ENCODE measurements at regions not wholly inside any gene's neighbourhood (a gene's known extent, or its start where the extent isn't known, plus 50 kb on each side); places are given as distances from the start of the nearest gene placed in this dataset.
"Not testable (repeated sequence)": the region's sequence is repeated elsewhere in the genome, so short reads cannot be mapped to it uniquely, and the experiment has no call there.

DNA sequence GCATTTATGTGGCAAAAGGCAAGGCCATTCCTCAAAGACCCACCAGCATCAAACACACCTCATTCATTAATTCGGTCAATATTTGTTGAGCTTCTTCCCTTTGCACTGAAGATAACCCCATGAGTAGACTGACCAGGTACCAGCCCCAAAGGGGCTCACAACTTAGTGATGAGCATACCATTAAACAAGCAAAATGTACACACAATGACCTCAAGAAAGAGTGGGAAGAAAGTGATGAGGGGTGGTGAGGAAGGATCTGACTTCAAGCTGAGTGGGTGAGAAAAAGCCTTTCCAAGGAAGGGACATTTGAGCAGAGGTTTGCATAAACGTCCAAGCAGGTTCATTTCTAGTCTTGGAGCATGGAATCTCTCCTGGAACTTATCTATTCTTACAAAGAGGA lies 562.5 kb downstream of the TOX3 start:
- Mint-ChIP-seq H3K27me3 (no peaks in the 10 kb centered on the region), H3K9me3 (peaks cover under 1% of the 10 kb centered on the region), H3K36me3 (no peaks in the 10 kb centered on the region), H3K27ac (no peak overlapping the region), H3K4me3 (no peak overlapping the region), H3K4me1 (no peaks in the 10 kb centered on the region)
- DNase-seq: no peak

DNA sequence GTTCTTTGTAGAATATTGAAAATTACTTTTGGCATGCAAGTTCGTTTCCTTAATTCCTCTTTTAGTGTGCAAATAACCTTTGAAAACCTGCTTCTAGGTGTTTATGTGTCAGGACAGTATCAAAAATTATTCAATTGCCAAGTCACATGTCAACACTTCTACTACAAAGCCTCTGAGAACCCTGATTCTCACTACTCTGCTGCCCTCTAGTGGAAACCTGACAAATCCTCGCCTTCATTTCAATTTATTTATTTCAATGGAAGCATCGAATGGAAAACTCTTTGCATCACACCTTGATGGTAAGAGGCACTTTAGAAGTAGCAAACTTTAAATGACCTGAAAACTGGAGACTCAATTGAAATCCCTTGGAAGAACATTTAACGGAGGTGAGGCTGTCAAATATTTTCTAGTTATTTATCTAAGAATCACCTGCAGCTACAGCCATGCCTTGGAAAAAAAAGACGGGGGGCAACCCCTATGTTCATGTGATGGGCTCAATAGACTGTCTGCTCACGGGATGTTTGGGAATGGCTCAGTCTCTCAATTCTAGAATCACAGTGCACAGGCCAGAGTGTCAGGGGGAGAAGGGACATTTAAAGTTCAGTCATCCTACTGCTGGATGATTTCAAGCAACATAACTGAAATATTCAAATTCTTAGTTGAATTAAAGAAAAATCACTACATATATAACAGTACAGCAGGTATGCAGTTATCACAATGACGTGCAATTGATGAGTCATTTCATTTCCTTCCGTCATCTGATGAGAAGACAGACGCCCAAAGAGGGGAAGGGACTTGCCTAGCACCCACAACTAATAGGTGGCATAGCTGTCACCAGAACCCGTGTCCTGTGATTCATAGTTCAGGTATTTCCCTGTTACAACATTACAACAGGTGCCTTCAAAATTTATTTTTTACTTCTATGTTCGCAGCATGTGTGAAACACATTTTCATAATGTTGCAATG lies 563.9 kb downstream of the TOX3 start:
- Mint-ChIP-seq H3K4me3 (no peak overlapping the region), H3K27me3 (no peaks in the 10 kb centered on the region), H3K9me3 (no peaks in the 10 kb centered on the region), H3K36me3 (no peaks in the 10 kb centered on the region), H3K27ac (no peak overlapping the region), H3K4me1 (no peaks in the 10 kb centered on the region)
- DNase-seq: peak; percentile 6

DNA sequence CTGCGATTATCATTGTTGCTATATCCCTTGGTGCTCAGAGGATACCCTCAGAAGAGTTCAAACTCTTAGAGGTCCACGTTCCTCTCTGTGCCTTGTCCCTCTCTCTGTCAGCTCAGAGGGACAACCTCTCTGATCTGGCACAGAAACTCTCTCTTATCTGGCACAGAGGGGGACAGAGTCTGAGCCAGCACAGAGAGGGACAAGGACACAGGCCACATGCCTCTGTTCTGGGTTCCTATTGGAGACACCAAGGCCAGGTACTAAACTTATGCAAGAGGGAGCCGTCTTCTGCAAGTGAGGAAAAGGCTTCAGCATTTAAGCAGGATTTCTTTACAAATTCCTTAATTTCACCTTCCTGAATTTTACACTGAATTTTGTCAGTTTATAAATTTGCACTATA lies 565.2 kb downstream of the TOX3 start:
- DNase-seq: no peak
- Mint-ChIP-seq H3K36me3 (no peaks in the 10 kb centered on the region), H3K27ac (no peak overlapping the region), H3K9me3 (no peaks in the 10 kb centered on the region), H3K4me1 (no peaks in the 10 kb centered on the region), H3K27me3 (no peaks in the 10 kb centered on the region), H3K4me3 (no peak overlapping the region)

DNA sequence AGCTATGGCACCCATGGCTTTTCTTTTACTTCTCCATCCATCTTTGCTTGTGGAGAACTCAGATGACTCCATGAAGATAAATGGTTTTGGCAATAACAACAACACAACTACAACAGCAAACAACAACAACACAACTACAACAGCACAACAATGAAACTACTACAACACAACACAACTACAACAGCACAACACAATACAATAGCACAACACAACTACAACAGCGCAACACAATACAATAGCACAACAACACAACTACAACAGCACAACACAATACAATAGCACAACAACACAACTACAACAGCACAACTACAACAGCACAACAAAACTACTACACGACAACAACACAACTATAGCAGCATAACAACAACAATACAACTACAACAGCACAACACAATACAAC lies 569.4 kb downstream of the TOX3 start:
- not testable (repeated sequence) for H3K27ac Mint-ChIP-seq, H3K4me3 Mint-ChIP-seq, H3K27me3 Mint-ChIP-seq, H3K9me3 Mint-ChIP-seq, DNase-seq, H3K4me1 Mint-ChIP-seq, H3K36me3 Mint-ChIP-seq

DNA sequence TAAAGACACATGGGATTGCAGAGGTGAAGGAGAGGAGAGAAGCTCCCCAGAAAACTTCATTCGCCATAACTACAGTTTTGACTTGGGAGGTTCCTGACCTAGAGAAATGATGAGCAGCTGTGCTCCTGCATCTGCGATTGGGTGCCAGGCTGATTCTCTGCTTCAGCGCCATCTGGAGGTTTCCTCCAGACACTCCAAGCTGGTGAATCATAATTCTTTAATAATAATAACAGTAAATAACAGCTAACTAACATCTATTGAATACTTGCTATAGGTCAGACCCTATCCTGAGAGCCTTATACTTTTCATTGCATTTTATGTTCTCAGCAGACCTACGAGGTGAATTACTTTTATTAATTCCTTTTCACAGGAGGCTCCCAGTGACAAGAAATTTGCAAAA lies 575.8 kb downstream of the TOX3 start:
- no peaks in the 10 kb centered on the region for H3K36me3 Mint-ChIP-seq
- no peaks in the 10 kb centered on the region for H3K27me3 Mint-ChIP-seq
- DNase-seq: no peak

DNA sequence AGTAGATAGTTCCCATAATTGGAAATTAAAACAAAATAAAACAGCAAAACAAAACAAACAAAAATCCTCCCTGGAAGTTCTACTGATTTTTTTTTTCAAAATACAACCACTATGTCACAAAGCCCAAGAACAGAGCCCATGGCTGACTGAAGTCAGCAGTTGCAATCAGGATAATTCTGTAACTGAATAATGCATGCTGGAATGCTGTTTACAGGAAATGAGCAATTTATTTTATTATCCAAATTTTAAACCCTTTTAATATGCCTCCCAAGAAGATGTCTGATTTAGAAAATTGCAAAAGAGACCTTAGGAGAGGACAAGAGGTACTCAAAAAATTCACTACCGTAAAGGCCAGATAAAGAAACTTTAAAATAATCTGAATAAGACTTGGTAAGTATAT lies 578.2 kb downstream of the TOX3 start:
- DNase-seq: no peak
- no peaks in the 10 kb centered on the region for H3K36me3 Mint-ChIP-seq
- no peaks in the 10 kb centered on the region for H3K27me3 Mint-ChIP-seq
- no peak overlapping the region for H3K27ac Mint-ChIP-seq
- peaks cover 3% of the 10 kb centered on the region for H3K9me3 Mint-ChIP-seq
- H3K4me1 Mint-ChIP-seq: no peaks in the 10 kb centered on the region
- H3K4me3 Mint-ChIP-seq: no peak overlapping the region

More for the DNA sequence above, 575.8 kb downstream of the TOX3 start:
- no peak overlapping the region for H3K27ac Mint-ChIP-seq
- H3K4me1 Mint-ChIP-seq: no peaks in the 10 kb centered on the region
- peaks cover 3% of the 10 kb centered on the region for H3K9me3 Mint-ChIP-seq
- no peak overlapping the region for H3K4me3 Mint-ChIP-seq

DNA sequence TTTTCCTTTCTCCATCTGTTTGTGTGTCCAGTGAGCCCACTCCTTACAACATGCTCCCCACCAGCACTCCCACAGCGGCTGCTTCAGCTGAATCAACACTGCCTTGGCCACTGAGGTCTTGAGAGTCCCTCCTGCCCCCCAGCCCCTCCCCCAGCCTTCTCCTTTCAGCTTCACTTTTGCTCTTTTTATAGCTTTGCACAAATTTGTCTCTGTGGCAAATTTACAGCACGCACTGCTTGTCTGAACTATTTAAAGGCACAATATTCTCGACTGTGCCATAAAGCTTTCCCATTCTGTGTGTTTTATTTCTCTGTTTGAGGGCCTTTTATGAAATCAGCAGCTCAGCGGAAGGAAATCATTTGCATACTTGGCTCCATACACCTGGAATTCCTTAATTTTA lies 579.3 kb downstream of the TOX3 start:
- no peaks in the 10 kb centered on the region for H3K36me3 Mint-ChIP-seq
- H3K4me1 Mint-ChIP-seq: no peaks in the 10 kb centered on the region
- no peak for DNase-seq
- H3K27me3 Mint-ChIP-seq: no peaks in the 10 kb centered on the region
- no peak overlapping the region for H3K4me3 Mint-ChIP-seq
- no peak overlapping the region for H3K27ac Mint-ChIP-seq
- H3K9me3 Mint-ChIP-seq: peaks cover 3% of the 10 kb centered on the region

DNA sequence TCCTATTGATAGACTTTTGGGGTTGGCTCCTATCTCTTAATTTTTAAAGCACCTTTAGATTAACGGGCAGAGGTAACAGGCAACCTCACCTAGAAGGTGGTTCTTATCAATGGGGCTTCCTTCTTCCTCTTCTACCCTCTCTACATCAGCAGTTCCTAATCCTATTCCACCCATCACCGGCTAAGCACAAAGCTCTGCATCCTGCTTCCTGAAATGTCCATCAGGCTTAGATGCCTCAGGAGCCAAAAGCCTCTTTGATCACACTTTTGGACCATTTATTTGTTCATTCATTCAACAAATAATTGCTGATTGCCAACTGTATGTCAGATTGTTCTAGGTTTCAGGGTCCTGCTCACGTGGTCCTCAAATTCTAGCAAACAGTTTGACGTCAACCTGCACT lies 586.0 kb downstream of the TOX3 start:
- H3K27me3 Mint-ChIP-seq: no peaks in the 10 kb centered on the region
- H3K36me3 Mint-ChIP-seq: no peaks in the 10 kb centered on the region
- H3K27ac Mint-ChIP-seq: no peak overlapping the region
- H3K4me1 Mint-ChIP-seq: no peaks in the 10 kb centered on the region
- H3K9me3 Mint-ChIP-seq: peaks cover 2% of the 10 kb centered on the region
- no peak overlapping the region for H3K4me3 Mint-ChIP-seq
- no peak for DNase-seq

DNA sequence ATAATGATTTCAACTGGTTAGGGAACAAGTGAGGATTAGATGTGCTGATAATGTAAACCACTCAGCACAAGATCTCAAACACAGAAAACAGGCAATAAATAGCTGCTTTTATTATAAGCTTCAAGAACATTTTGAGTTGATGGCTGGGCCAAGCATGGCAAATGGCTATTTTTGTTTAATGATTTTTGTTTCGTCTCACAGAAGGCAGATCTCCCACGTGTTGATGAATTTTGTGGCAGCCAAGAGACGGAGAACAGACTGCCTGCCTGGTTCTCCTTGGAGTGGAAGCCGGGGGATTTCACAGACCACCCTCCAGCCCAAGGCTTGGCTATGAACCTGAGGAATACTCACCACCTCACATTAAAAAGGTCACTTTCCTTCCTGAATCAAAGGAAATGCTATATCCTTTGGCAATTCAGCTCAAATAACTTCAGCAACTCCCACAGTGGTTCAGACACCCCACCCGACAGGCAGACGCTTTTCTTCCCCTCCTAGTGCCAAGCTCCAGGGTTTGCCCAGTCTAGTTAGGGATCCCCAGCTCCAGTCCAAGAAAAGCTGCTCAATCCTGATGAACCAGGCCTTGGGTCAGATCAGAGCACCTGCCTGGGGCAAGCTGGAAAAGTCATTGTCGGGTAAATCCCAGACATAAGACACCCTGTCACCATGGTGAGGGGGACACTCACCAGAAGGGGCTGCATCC lies 593.5 kb downstream of the TOX3 start:
- Mint-ChIP-seq H3K27ac (no peak overlapping the region), H3K9me3 (no peaks in the 10 kb centered on the region), H3K4me1 (no peaks in the 10 kb centered on the region), H3K4me3 (no peak overlapping the region), H3K36me3 (no peaks in the 10 kb centered on the region), H3K27me3 (peaks cover 5% of the 10 kb centered on the region)
- DNase-seq: no peak

DNA sequence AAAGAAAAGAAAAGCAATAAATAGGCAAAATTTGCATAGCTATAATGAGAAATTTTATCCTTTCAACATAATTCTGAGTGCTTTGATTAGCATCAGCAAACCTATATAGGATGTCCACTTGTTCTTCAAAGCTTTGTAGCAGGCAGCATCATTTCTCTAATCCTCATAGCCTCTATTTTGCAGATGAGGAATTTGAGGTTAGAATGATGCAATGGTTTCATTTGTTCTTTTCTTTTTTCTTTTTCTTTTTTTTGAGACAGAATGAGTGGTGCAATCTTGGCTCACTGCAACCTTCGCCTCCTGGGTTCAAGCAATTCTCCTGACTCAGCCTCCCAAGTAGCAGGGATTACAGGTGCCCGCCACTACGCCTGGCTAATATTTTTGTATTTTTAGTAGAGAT lies 594.4 kb downstream of the TOX3 start:
- no peaks in the 10 kb centered on the region for H3K36me3 Mint-ChIP-seq
- H3K27me3 Mint-ChIP-seq: peaks cover 5% of the 10 kb centered on the region
- H3K4me1 Mint-ChIP-seq: no peaks in the 10 kb centered on the region
- no peaks in the 10 kb centered on the region for H3K9me3 Mint-ChIP-seq
- no peak for DNase-seq
- no peak overlapping the region for H3K27ac Mint-ChIP-seq
- H3K4me3 Mint-ChIP-seq: no peak overlapping the region

DNA sequence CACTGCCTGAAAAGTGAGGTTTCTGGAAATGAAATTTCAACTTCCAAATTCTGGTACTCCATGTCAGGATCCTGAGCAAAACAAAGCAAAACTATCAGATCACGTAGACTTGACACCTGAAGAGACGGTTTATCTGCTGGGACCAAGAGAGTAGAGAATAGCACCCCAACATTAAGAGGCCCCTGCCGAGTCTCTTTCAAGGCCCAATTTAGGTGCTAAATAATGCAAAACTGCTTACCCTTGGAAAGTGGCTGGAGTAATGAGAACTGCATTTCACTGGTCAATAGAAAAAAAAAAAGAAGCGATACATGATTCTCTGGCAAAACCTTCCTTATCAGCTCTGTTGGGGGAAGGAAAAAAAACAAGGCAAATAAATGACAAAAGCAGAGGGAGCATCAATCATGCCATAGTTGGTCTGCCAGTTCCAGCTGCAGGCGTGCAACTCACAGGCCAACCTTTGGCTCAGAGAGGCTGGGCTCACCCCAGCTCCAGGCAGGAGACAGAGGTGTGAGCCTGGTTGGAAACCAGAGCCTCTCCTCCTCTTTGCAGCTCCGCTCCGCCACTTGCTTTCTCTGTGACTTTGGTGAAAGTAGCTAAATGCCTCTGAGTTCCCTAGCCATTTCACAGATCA lies 595.2 kb downstream of the TOX3 start:
- no peaks in the 10 kb centered on the region for H3K36me3 Mint-ChIP-seq
- H3K27me3 Mint-ChIP-seq: peaks cover 5% of the 10 kb centered on the region
- H3K27ac Mint-ChIP-seq: no peak overlapping the region
- H3K9me3 Mint-ChIP-seq: no peaks in the 10 kb centered on the region
- no peaks in the 10 kb centered on the region for H3K4me1 Mint-ChIP-seq
- DNase-seq: no peak
- no peak overlapping the region for H3K4me3 Mint-ChIP-seq

DNA sequence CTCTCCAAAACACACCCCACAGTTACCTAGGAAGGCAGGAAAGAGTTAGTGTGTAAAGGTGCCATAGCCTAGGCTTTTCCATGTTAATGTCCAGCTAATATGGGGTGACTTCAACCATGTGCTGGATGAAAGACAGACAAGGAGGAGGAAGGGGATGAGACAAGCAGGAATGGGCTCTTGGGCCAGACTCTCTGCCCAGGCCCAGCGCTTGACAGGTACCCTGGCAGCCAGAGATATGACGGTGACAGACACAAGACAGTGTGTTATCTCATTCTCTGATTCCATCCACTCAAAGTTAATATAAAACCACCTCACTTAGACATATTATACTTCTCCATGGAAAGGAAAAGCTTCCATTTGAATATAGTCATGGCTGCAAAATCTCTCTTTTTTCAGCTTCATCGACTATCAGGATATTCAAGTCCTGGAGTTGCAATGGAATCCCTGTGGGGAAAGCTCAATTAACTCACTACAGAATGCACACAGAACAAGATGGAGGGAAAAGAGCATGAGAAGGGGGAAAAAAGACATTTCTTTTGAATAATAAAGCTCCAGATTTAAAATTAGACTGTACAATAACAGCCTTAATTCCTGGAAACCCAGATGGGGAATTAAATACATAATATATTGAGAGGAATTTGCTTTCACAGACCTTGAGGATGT lies 596.7 kb downstream of the TOX3 start:
- Mint-ChIP-seq H3K27ac (no peak overlapping the region), H3K4me1 (no peaks in the 10 kb centered on the region), H3K27me3 (peaks cover 5% of the 10 kb centered on the region), H3K36me3 (no peaks in the 10 kb centered on the region), H3K9me3 (no peaks in the 10 kb centered on the region), H3K4me3 (no peak overlapping the region)
- no peak for DNase-seq

DNA sequence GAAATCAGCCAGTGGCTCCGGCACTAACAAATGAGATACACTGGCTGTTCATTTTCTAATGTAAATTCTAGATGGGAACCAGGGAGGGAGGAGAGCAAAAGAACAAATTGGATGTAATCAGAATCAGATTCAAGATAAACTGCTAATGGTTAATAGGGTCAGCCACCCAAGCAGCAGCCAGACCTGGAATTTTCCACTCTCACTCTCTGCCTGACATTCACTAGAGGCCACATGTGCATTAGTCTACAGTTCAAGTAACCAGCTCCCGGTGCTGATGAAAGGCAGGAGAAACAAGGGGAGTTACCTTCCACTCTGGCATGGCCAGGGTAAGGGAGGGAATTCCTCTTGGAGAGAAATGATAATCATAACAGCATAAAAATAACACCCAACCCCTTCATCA lies 597.7 kb downstream of the TOX3 start:
- peaks cover 5% of the 10 kb centered on the region for H3K27me3 Mint-ChIP-seq
- DNase-seq: no peak
- H3K36me3 Mint-ChIP-seq: no peaks in the 10 kb centered on the region
- H3K4me1 Mint-ChIP-seq: no peaks in the 10 kb centered on the region
- no peak overlapping the region for H3K27ac Mint-ChIP-seq
- H3K9me3 Mint-ChIP-seq: no peaks in the 10 kb centered on the region
- H3K4me3 Mint-ChIP-seq: no peak overlapping the region

DNA sequence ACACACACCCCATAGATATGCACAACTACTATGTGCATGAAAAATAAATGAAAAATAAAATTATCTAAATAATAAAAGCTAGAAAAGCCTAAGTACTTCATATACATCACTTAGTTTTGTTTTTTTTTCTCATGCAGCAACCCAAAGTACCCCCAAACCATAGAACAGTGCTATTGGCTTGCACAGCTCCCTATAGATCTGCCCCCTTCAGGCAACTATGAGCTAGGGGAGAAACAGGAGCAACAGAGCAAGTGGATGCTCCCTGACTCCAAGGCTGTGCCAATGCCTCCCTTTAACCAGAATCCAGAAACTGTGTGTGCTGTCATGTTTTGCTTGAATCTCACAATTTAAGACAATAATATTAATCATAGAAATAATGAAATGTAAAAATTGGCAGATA lies 605.5 kb downstream of the TOX3 start:
- H3K4me3 Mint-ChIP-seq: no peak overlapping the region
- H3K27ac Mint-ChIP-seq: no peak overlapping the region
- H3K9me3 Mint-ChIP-seq: peaks cover 3% of the 10 kb centered on the region
- DNase-seq: no peak
- no peaks in the 10 kb centered on the region for H3K4me1 Mint-ChIP-seq
- no peaks in the 10 kb centered on the region for H3K36me3 Mint-ChIP-seq
- H3K27me3 Mint-ChIP-seq: no peaks in the 10 kb centered on the region

DNA sequence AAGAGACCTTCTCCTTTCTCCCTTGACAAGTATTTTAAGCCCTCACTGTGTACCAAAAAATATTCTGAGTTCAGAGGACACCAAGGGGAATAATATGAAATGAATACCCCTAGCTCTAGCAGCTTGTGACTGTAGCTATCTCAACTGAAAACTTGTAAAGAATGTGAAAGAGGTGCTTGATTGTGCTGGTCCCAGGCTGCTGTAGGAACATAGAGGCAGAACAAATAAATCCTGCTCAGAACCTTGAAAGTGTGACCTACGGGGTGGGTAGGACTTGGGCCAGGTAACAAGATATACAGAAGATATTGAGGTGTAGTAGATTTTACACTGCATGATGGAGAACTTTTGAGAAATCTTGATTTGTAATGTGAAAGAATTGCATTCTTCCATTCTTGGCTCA lies 606.8 kb downstream of the TOX3 start:
- Mint-ChIP-seq H3K9me3 (peaks cover 3% of the 10 kb centered on the region), H3K4me1 (no peaks in the 10 kb centered on the region), H3K4me3 (no peak overlapping the region), H3K27ac (no peak overlapping the region), H3K36me3 (no peaks in the 10 kb centered on the region), H3K27me3 (no peaks in the 10 kb centered on the region)
- DNase-seq: no peak

Measured in activated naive CD8-positive, alpha-beta T cell treated with anti-CD3 and anti-CD28 coated beads for 36 hours (primary cell).